ENCODE measurements at regions not wholly inside any gene's neighbourhood (a gene's known extent, or its start where the extent isn't known, plus 50 kb on each side); places are given as distances from the start of the nearest gene placed in this dataset.
"Not testable (repeated sequence)": the region's sequence is repeated elsewhere in the genome, so short reads cannot be mapped to it uniquely, and the experiment has no call there.

GRCh38 chr1:232130815-232131480 is 499.0 kb downstream of the SIPA1L2 start:
- Histone ChIP-seq H3K27ac (no peak overlapping the region), H3K4me3 (no peak overlapping the region), H3K27me3 (no peaks in the 10 kb centered on the region), H3K36me3 (no peaks in the 10 kb centered on the region), H3K9me3 (peaks cover 5% of the 10 kb centered on the region), H3K4me1 (no peaks in the 10 kb centered on the region)
- ATAC-seq: no peak
- no peak for TF ChIP-seq CTCF (IDR thresholded peaks at IDR 0.05)
- DNase-seq: no peak
- intact Hi-C loops (cut with DNase I): no loop called here

GRCh38 chr1:232127190-232127589 is 500.6 kb downstream of the DISC1 start:
- ATAC-seq: no peak

GRCh38 chr1:232123775-232124659 is 497.4 kb downstream of the DISC1 start:
- no peak overlapping the region for H3K27ac ChIP-seq
- no peaks in the 10 kb centered on the region for H3K4me1 ChIP-seq
- intact Hi-C loops (cut with DNase I): no loop called here
- no peaks in the 10 kb centered on the region for H3K9me3 ChIP-seq
- H3K36me3 ChIP-seq: no peaks in the 10 kb centered on the region
- H3K27me3 ChIP-seq: no peaks in the 10 kb centered on the region
- TF ChIP-seq CTCF (IDR thresholded peaks at IDR 0.05): no peak
- no peak for ATAC-seq
- no peak overlapping the region for H3K4me3 ChIP-seq
- no peak for DNase-seq

More at GRCh38 chr1:232127190-232127589, 500.6 kb downstream of the DISC1 start:
- H3K9me3 ChIP-seq: peaks cover 5% of the 10 kb centered on the region
- no peak overlapping the region for H3K27ac ChIP-seq
- DNase-seq: no peak
- H3K27me3 ChIP-seq: no peaks in the 10 kb centered on the region
- TF ChIP-seq CTCF (IDR thresholded peaks at IDR 0.05): no peak
- H3K36me3 ChIP-seq: no peaks in the 10 kb centered on the region
- intact Hi-C loops (cut with DNase I): no loop called here
- no peak overlapping the region for H3K4me3 ChIP-seq
- H3K4me1 ChIP-seq: no peaks in the 10 kb centered on the region

GRCh38 chr1:232117903-232118302 is 491.3 kb downstream of the DISC1 start:
- DNase-seq; H3K4me3 ChIP-seq; H3K27ac ChIP-seq; ATAC-seq; H3K4me1 ChIP-seq; H3K36me3 ChIP-seq; H3K27me3 ChIP-seq; intact Hi-C loops (cut with DNase I); H3K9me3 ChIP-seq: not testable (repeated sequence)

- DNase-seq (no peak), ATAC-seq (no peak)
- Histone ChIP-seq H3K36me3 (no peaks in the 10 kb centered on the region), H3K27me3 (no peaks in the 10 kb centered on the region), H3K4me1 (no peaks in the 10 kb centered on the region), H3K9me3 (no peaks in the 10 kb centered on the region), H3K27ac (no peak overlapping the region), H3K4me3 (no peak overlapping the region)
- intact Hi-C loops (cut with DNase I): no loop called here
- TF ChIP-seq CTCF (IDR thresholded peaks at IDR 0.05): no peak
Observed at GRCh38 chr1:232114985-232115384, 488.4 kb downstream of the DISC1 start.

GRCh38 chr1:232112076-232112475 is 485.5 kb downstream of the DISC1 start:
- ATAC-seq (no peak), DNase-seq (no peak)
- Histone ChIP-seq H3K4me1 (no peaks in the 10 kb centered on the region), H3K27me3 (no peaks in the 10 kb centered on the region), H3K27ac (no peak overlapping the region), H3K4me3 (no peak overlapping the region), H3K36me3 (no peaks in the 10 kb centered on the region), H3K9me3 (no peaks in the 10 kb centered on the region)
- no peak for TF ChIP-seq CTCF (IDR thresholded peaks at IDR 0.05)
- intact Hi-C loops (cut with DNase I): no loop called here

All from upper lobe of right lung (tissue), 1 donor.